Renal pelvis (tissue), 1 donor: ENCODE measurements at regions not wholly inside any gene's neighbourhood (a gene's known extent, or its start where the extent isn't known, plus 50 kb on each side); places are given as distances from the start of the nearest gene placed in this dataset.
"Not testable (repeated sequence)": the region's sequence is repeated elsewhere in the genome, so short reads cannot be mapped to it uniquely, and the experiment has no call there.

Experiments used
- DNase-seq: peaks from one replicate; pipeline ENCODE4 v3.0.0-alpha.2; 2013

DNA sequence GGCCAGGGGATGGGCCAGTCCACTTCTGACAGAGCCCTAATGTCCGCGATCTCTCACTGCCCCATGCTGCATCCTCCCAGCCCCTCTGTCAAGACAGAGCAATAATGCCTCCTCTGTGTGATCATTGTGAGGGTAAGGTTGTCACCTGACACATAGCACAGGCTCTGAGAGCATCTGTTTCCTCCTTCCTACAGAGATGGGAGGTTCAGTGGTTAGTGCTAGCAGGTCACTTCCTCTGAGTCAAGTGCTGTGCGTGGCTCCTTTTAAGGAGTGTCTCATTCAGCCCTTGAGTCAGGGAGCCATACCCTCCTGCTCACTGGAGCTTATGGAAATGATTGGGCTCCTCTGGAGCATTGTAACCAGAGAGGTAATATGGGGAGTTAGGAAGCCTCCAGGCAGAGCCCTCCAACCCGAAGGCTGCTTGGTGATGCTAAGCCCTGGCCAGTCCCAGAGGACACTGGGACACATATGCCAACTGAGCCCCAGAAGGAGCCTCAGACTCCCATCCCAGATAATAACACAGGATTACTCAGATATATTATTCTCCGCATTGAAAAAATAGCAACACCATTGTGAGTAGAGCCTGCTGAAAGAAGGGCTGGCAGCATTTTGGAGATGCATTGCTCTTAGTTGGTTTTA is 189.0 kb downstream of the GALNT1 start:
- DNase-seq = no peak

- DNase-seq = no peak
Measured at GRCh38 chr18:35771172-35771571, 189.6 kb downstream of the GALNT1 start.

DNA sequence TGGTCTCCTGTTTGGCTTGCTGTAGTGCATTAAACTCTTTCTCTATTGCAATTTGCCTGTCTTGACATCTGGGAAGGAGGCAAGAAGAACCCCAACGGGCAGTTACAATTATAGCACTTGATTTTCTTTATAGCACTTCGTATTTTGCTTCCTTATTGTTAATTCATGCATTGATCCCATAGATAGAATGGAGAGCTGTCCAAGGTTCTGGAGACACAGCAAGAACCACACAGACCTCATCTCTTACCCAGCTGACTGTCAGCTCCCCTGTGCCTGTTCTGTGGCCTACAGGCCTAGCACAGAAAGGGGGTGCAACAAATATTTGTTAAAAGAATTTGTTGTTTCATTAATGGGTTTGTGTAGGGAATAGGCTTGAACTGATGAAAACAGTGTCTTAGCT is 194.3 kb downstream of the GALNT1 start:
- peak; percentile 29 for DNase-seq

DNA sequence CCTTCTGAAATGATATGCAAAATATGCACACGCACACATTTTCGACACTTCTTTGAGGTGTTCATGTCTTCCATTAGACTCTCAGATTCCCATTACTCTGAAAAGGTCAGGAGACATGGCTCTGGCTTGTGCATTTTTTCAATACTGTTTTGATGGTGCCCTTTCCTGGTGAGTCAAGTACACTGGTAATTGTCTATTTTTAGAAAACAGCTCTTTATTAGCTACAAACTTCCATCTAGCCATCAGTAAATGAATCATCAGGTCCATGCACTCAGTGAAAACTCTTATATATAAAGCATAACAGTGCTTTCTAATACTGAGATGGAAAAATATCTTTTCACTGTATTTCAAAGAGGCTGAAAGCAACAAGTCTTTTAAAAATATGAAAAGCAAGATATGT is 194.9 kb downstream of the GALNT1 start:
- DNase-seq = no peak

DNA sequence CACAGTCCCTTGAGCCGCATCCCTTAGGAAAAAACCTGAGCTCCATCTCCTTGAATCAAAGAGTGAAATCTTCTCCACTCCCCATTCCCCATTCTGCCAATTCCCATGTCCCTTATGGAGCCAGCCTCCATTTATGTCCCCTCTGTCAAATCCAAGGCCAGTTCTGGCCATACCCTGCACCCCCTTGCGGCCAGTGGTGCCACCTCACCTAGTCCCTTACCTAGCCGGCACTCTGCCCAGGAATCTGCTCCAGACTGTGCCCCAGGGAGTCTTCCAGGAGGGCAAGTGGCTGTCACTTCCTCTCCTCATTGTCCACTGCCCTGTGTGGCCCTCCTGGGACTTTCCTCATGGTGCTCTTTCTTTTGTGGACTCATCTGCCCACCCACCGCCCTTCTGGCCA is 195.4 kb upstream of the RMP24 start:
- DNase-seq = no peak

- no peak for DNase-seq
Measured at GRCh38 chr18:35778850-35779627, 193.4 kb upstream of the RMP24 start.

DNA sequence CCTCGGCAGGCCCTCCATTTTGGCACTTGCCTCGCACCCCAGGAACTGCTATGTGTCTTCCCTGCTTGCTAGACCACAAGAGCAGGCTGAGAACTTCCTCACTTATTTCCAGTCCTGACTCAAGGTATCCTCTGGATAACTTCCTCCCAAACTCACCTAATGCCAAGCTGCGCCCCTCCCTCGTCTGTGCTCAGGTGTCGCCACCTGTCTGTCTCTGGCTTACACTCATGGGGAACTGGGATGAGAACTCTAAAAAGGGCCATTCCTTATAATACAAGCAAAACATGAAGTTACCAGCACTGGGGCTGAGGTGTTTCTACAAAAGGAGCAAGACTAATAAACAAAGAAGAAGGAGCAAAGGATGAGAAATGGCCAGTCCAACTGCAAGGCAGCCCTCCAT is 191.5 kb upstream of the RMP24 start:
- DNase-seq = no peak

DNA sequence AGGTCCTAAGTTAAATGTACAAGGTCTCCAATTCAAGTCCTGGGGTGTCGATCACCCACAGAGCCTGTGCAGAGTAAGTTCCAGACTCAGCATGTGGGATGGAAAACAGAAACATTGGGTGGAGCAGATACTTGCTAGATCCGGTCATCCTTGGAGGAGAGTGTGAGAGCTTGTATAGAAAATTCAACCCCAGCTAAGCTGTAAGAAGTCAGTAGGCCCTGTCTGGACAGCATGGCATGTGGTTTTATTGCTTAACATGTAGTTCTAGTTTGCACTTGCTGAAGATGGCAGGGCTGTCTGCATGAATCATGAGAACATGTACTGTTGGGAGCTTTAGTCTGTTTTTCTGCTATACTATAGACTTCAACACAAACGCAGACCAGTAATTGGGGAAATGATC is 189.6 kb upstream of the RMP24 start:
- no peak for DNase-seq

- DNase-seq = no peak
Measured at GRCh38 chr18:35786365-35787042, 186.0 kb upstream of the RMP24 start.

GRCh38 chr18:35789543-35789942 is 182.9 kb upstream of the RMP24 start:
- no peak for DNase-seq

- DNase-seq = no peak
Measured at GRCh38 chr18:35797948-35798347, 174.5 kb upstream of the RMP24 start.

GRCh38 chr18:35803551-35803950 is 168.9 kb upstream of the RMP24 start:
- DNase-seq = no peak

DNA sequence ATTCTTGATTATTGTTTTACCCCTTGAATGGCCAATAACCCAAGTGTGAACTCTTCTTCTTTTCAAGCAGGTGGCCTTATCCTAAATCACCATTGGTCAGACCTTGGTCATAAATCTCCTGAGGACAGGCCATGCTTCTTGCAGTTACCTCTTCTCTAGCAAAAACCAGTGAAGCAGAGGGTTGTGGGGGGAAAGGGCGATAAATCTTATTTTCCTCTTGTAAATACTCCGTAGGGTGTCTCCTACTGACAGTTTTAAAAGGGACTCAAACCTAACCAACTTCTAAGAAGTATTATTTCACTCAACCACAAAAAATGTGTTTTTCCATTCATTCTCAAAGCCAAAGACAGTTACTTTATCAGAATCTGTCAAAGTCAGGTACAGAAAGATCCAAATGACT is 168.1 kb upstream of the RMP24 start:
- DNase-seq = peak; percentile 65

GRCh38 chr18:35807811-35808335 is 164.6 kb upstream of the RMP24 start:
- DNase-seq = no peak

DNA sequence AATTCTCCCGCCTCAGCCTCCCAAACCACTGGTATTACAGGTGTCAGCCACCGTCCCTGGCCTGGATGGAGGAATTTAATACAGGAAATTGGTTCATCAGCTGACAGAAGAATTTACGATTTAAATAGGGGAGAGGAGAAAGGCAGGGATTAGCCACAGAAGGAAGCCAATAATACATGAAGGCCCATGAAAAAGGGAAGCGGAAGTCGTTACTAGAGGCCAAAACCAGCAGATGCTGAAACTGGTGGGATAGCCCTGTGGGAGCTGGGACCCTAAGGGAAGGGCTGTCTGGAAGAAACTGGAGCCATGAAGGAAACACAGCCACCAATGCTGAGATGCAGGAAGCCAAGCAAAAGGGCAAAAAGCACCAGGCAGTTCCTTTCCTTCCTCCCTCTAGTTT is 163.7 kb upstream of the RMP24 start:
- DNase-seq = no peak

- no peak for DNase-seq
Measured at GRCh38 chr18:35810520-35810919, 162.0 kb upstream of the RMP24 start.

GRCh38 chr18:35811896-35812295 is 160.6 kb upstream of the RMP24 start:
- DNase-seq = no peak

DNA sequence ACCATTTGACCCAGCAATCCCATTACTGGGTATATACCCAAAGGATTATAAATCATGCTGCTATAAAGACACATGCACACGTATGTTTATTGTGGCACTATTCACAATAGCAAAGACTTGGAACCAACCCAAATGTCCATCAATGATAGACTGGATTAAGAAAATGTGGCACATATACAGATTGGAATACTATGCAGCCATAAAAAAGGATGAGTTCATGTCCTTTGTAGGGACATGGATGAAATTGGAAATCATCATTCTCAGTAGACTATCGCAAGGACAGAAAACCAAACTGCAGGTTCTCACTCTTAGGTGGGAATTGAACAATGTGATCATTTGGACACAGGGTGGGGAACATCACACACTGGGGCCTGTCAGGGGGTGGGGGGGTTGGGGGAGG is 157.5 kb upstream of the RMP24 start:
- DNase-seq = not testable (repeated sequence)

DNA sequence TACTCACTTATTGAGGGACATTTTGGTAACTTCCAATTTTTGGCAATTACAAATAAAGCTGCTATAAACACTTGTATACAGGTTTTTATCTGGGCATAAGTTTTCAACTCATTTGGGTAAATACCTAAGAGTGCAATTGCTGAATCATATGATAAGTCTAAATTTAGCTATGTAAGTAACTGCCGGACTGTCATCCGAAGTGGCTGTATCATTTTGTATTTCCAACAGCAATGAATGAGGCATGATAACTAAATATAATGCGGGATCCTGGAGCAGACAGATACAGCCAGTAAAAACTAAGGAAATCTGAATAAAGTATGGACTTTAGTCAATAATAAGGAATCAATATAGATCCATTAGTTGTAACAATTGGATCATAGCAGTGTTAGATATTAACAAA is 156.5 kb upstream of the RMP24 start:
- DNase-seq = no peak

- no peak for DNase-seq
Measured at GRCh38 chr18:35817604-35818352, 154.7 kb upstream of the RMP24 start.

DNA sequence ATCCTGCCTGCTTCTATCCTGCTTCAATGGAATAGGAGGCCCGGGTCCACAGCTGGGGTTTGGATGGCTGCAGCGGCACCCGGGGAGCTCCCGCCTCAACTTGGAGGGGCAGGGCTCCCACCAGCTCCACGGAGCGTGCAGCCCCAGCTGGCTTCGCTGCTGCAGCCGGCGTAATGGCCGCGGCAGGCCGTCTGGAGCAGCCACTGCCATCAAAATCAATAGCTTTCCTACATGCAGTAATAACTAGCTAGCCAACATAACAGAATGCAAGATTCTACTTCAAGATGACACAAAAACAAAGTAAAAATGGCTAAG is 154.2 kb upstream of the RMP24 start:
- no peak for DNase-seq

- DNase-seq = no peak
Measured at GRCh38 chr18:35822413-35822812, 150.1 kb upstream of the RMP24 start.
